T-cell (primary cell): ENCODE measurements at regions not wholly inside any gene's neighbourhood (a gene's known extent, or its start where the extent isn't known, plus 50 kb on each side); places are given as distances from the start of the nearest gene placed in this dataset.

Experiments
- ATAC-seq, 4 experiments: fragments of 200-7000 bp in 3 of 4; fragments of 150-1000 bp in 1 of 4; cut with Tn5 transposase; replicated peaks in 1 of 4; 1 replicate in 3 of 4; 2 replicates in 1 of 4; pipeline ENCODE4 v1.10.0; 2021; ENCODE audit warnings: moderate library complexity in 3 of 4, mild to moderate bottlenecking in 2 of 4, moderate number of reproducible peaks in 1 of 4
- CTCF ChIA-PET, 2 donors: fragments of 300-600 bp; sonication (Branson Sonifier 250); formaldehyde crosslinking; loops; one replicate each; lab custom pipeline; 2022; ENCODE audit warnings: antibody characterized with exemption in 2 of 2; lab: Charles Lee
- POLR2A ChIA-PET, 2 donors: fragments of 300-600 bp; sonication (Branson Sonifier 250); formaldehyde crosslinking; loops; one replicate each; lab custom pipeline; 2022; ENCODE audit warnings: antibody characterized with exemption in 2 of 2; lab: Charles Lee
- DNase-seq, 35 experiments: peaks; one replicate each; pipeline versions ENCODE4 v3.0.0 to v3.0.0-alpha.2; 2013 to 2023
- H3K27ac ChIP-seq: one replicate; pipeline ENCODE4 v1.5.1; 2013; ENCODE audit warnings: low read length
- H3K27me3 ChIP-seq, 2 experiments: replicated peaks in 1 of 2; 1 replicate in 1 of 2; 2 replicates in 1 of 2; pipeline versions ENCODE4 v1.6.1 to v1.7.0; 2013; ENCODE audit warnings: low read length in 1 of 2, mixed read lengths in 1 of 2; ENCODE audit not compliant: control insufficient read depth in 2 of 2, insufficient read depth in 2 of 2; ENCODE audit errors: extremely low read depth in 1 of 2
- H3K36me3 ChIP-seq, 2 donors: 1 replicate in 1 of 2; 2 replicates in 1 of 2; pipeline versions ENCODE4 v1.6.1 to v1.7.0; 2013; ENCODE audit warnings: low read length in 1 of 2; ENCODE audit not compliant: control insufficient read depth in 2 of 2, insufficient read depth in 1 of 2; ENCODE audit errors: extremely low read depth in 1 of 2
- H3K4me1 ChIP-seq, 2 experiments: 1 replicate in 1 of 2; 2 replicates in 1 of 2; pipeline versions ENCODE4 v1.6.1 to v1.7.0; 2013; ENCODE audit warnings: low read length in 2 of 2, mixed read lengths in 1 of 2; ENCODE audit not compliant: insufficient read depth in 2 of 2, control insufficient read depth in 1 of 2; ENCODE audit errors: extremely low read depth in 1 of 2
- H3K4me3 ChIP-seq, 2 donors: 1 replicate in 1 of 2; 2 replicates in 1 of 2; pipeline versions ENCODE4 v1.5.1 to v1.7.0; 2013; ENCODE audit warnings: mild to moderate bottlenecking in 2 of 2, low read length in 1 of 2, moderate library complexity in 1 of 2; ENCODE audit not compliant: control insufficient read depth in 1 of 2; ENCODE audit errors: extremely low read depth in 1 of 2
- H3K9me3 ChIP-seq: 2 replicates; pipeline ENCODE4 v1.7.0; 2013
- H3K27ac Mint-ChIP-seq, 2 donors: one replicate each; pipeline ENCODE4 v1.8.0; 2020 to 2021; ENCODE audit warnings: mild to moderate bottlenecking in 2 of 2, mixed read lengths in 2 of 2
- H3K27me3 Mint-ChIP-seq, 2 donors: one replicate each; pipeline ENCODE4 v1.8.0; 2021 to 2022; ENCODE audit warnings: mixed read lengths in 2 of 2
- H3K36me3 Mint-ChIP-seq: one replicate; pipeline ENCODE4 v1.8.0; 2021; ENCODE audit warnings: mixed read lengths
- H3K4me1 Mint-ChIP-seq, 3 donors: one replicate each; pipeline ENCODE4 v1.8.0; 2020 to 2022; ENCODE audit warnings: mixed read lengths in 3 of 3, mild to moderate bottlenecking in 1 of 3
- H3K4me3 Mint-ChIP-seq, 3 donors: one replicate each; pipeline ENCODE4 v1.8.0; 2020 to 2022; ENCODE audit warnings: mild to moderate bottlenecking in 3 of 3, mixed read lengths in 3 of 3, moderate library complexity in 3 of 3
- H3K9me3 Mint-ChIP-seq, 3 donors: one replicate each; pipeline ENCODE4 v1.8.0; 2020 to 2022; ENCODE audit warnings: mixed read lengths in 3 of 3
- WGBS: methylation state at CpG from one replicate; pipeline ENCODE4 v1.1.5; 2013; ENCODE audit warnings: missing lambda C conversion rate; ENCODE audit not compliant: insufficient coverage; 5-methylcytosine and 5-hydroxymethylcytosine counted together

GRCh38 chr13:47454986-47455385 lies 546.1 kb downstream of the SUCLA2 start:
- ATAC-seq: no peak

GRCh38 chr13:47437406-47437805 lies 540.6 kb upstream of the HTR2A start:
- Mint-ChIP-seq H3K4me1 (no peaks in the 10 kb centered on the region), H3K9me3 (no peaks in the 10 kb centered on the region), H3K27ac (no peak overlapping the region), H3K36me3 (no peaks in the 10 kb centered on the region), H3K27me3 (no peaks in the 10 kb centered on the region), H3K4me3 (no peak overlapping the region)
- Histone ChIP-seq H3K9me3 (no peaks in the 10 kb centered on the region), H3K4me3 (no peak overlapping the region), H3K27me3 (no peaks in the 10 kb centered on the region), H3K36me3 (no peaks in the 10 kb centered on the region), H3K27ac (no peak overlapping the region), H3K4me1 (no peaks in the 10 kb centered on the region)
- CTCF ChIA-PET: no interaction called here
- ATAC-seq (no peak), DNase-seq (no peak)
- 70% methylated on average over 1 of the region's 2 CpGs for WGBS
- POLR2A ChIA-PET: no interaction called here

More at GRCh38 chr13:47454986-47455385, 546.1 kb downstream of the SUCLA2 start:
- Mint-ChIP-seq H3K27me3 (peaks cover 0 to 3% of the 10 kb centered on the region in 2 donors), H3K27ac (no peak overlapping the region), H3K9me3 (peaks cover 0 to 8% (median 3%) of the 10 kb centered on the region in 3 donors), H3K36me3 (no peaks in the 10 kb centered on the region), H3K4me1 (no peaks in the 10 kb centered on the region), H3K4me3 (no peak overlapping the region)
- DNase-seq: no peak
- Histone ChIP-seq H3K4me3 (no peak overlapping the region), H3K27me3 (no peaks in the 10 kb centered on the region), H3K27ac (no peak overlapping the region), H3K36me3 (no peaks in the 10 kb centered on the region), H3K4me1 (no peaks in the 10 kb centered on the region), H3K9me3 (no peaks in the 10 kb centered on the region)
- 37% methylated on average over 2 of the region's 3 CpGs for WGBS
- ChIA-PET CTCF (interaction anchor here in 1 of 2 donors (0.5 kb wide), 1 partner anchor 17 kb away, joined by 7 read pairs; no protein-coding TSS in a partner anchor), POLR2A (no interaction called here)

GRCh38 chr13:47433461-47434005 lies 536.7 kb upstream of the HTR2A start:
- Histone ChIP-seq H3K4me3 (no peak overlapping the region), H3K27me3 (no peaks in the 10 kb centered on the region), H3K27ac (no peak overlapping the region), H3K36me3 (no peaks in the 10 kb centered on the region), H3K4me1 (no peaks in the 10 kb centered on the region), H3K9me3 (no peaks in the 10 kb centered on the region)
- H3K36me3 Mint-ChIP-seq: no peaks in the 10 kb centered on the region
- H3K9me3 Mint-ChIP-seq: no peaks in the 10 kb centered on the region
- H3K4me3 Mint-ChIP-seq: no peak overlapping the region
- DNase-seq (no peak), ATAC-seq (no peak)
- H3K27me3 Mint-ChIP-seq: no peaks in the 10 kb centered on the region
- H3K27ac Mint-ChIP-seq: no peak overlapping the region
- H3K4me1 Mint-ChIP-seq: no peaks in the 10 kb centered on the region
- no CpG with 5 or more reads among the region's 2 CpGs for WGBS
- ChIA-PET CTCF (no interaction called here), POLR2A (no interaction called here)

GRCh38 chr13:47426126-47426849 lies 529.4 kb upstream of the HTR2A start:
- no peaks in the 10 kb centered on the region for H3K4me1 Mint-ChIP-seq
- no peaks in the 10 kb centered on the region for H3K36me3 ChIP-seq
- no peak overlapping the region for H3K27ac ChIP-seq
- ChIA-PET POLR2A (no interaction called here), CTCF (no interaction called here)
- ATAC-seq (no peak), DNase-seq (no peak)
- no peak overlapping the region for H3K4me3 ChIP-seq
- H3K9me3 Mint-ChIP-seq: no peaks in the 10 kb centered on the region
- no peaks in the 10 kb centered on the region for H3K4me1 ChIP-seq
- no peaks in the 10 kb centered on the region for H3K9me3 ChIP-seq
- no peak overlapping the region for H3K4me3 Mint-ChIP-seq
- H3K27ac Mint-ChIP-seq: no peak overlapping the region
- H3K27me3 Mint-ChIP-seq: no peaks in the 10 kb centered on the region
- WGBS: 80% methylated on average over 2 of the region's 3 CpGs
- H3K27me3 ChIP-seq: no peaks in the 10 kb centered on the region
- no peaks in the 10 kb centered on the region for H3K36me3 Mint-ChIP-seq

- Mint-ChIP-seq H3K9me3 (peaks cover 0 to 5% (median 2%) of the 10 kb centered on the region in 3 donors), H3K27ac (no peak overlapping the region), H3K4me1 (no peaks in the 10 kb centered on the region), H3K4me3 (no peak overlapping the region), H3K27me3 (no peaks in the 10 kb centered on the region), H3K36me3 (no peaks in the 10 kb centered on the region)
- Histone ChIP-seq H3K4me3 (no peak overlapping the region), H3K27ac (no peak overlapping the region), H3K9me3 (no peaks in the 10 kb centered on the region), H3K27me3 (no peaks in the 10 kb centered on the region), H3K4me1 (no peaks in the 10 kb centered on the region), H3K36me3 (no peaks in the 10 kb centered on the region)
- CTCF ChIA-PET: no interaction called here
- ATAC-seq (no peak), DNase-seq (no peak)
- POLR2A ChIA-PET: no interaction called here
- no CpG with 5 or more reads among the region's 1 CpG for WGBS
These were observed 524.7 kb upstream of the HTR2A start for GRCh38 chr13:47421525-47421924.

GRCh38 chr13:47420568-47420967 lies 523.7 kb upstream of the HTR2A start:
- no peaks in the 10 kb centered on the region for H3K36me3 ChIP-seq
- 73% methylated on average over 1 of the region's 1 CpG for WGBS
- Mint-ChIP-seq H3K27ac (no peak overlapping the region), H3K9me3 (peaks cover 0 to 5% (median 2%) of the 10 kb centered on the region in 3 donors), H3K27me3 (no peaks in the 10 kb centered on the region), H3K36me3 (no peaks in the 10 kb centered on the region), H3K4me3 (no peak overlapping the region), H3K4me1 (no peaks in the 10 kb centered on the region)
- no peaks in the 10 kb centered on the region for H3K9me3 ChIP-seq
- CTCF ChIA-PET: no interaction called here
- no peak for ATAC-seq
- H3K4me1 ChIP-seq: no peaks in the 10 kb centered on the region
- no peak overlapping the region for H3K4me3 ChIP-seq
- POLR2A ChIA-PET: interaction anchor here in 1 of 2 donors (0.6 kb wide), 1 partner anchor 7 kb away, joined by 3 read pairs; no protein-coding TSS in a partner anchor
- DNase-seq: no peak
- no peak overlapping the region for H3K27ac ChIP-seq
- no peaks in the 10 kb centered on the region for H3K27me3 ChIP-seq
